ENCODE measurements at regions not wholly inside any gene's neighbourhood (a gene's known extent, or its start where the extent isn't known, plus 50 kb on each side); places are given as distances from the start of the nearest gene placed in this dataset.

- Mint-ChIP-seq H3K27me3 (ENCODE audit: insufficient read depth, unreplicated experiment) (no peaks in the 10 kb centered on the region), H3K27ac (ENCODE audit: unreplicated experiment) (no peak overlapping the region), H3K4me3 (ENCODE audit: unreplicated experiment) (peak overlapping the region; percentile 96), H3K36me3 (ENCODE audit: insufficient read depth, unreplicated experiment) (no peaks in the 10 kb centered on the region), H3K4me1 (ENCODE audit: low read depth, unreplicated experiment) (peaks cover 38% of the 10 kb centered on the region), H3K9me3 (ENCODE audit: unreplicated experiment) (no peaks in the 10 kb centered on the region)
- no TSS peak for BruUV-seq (replicated peaks)
- intact Hi-C loops (cut with micrococcal nuclease; ENCODE audit: unreplicated experiment): no loop called here
- Histone ChIP-seq H3K4me1 (peaks cover 20% of the 10 kb centered on the region), H3K9me3 (no peaks in the 10 kb centered on the region), H3K4me3 (ENCODE audit: low read depth, low read length) (peak overlapping the region; percentile 53), H3K36me3 (ENCODE audit: control insufficient read depth, insufficient read depth, low read length) (no peaks in the 10 kb centered on the region), H3K27me3 (replicated peaks; ENCODE audit: control insufficient read depth, insufficient read depth, low read length) (no peaks in the 10 kb centered on the region)
- CTCF ChIA-PET: interaction anchor here (1.4 to 2.9 kb wide), 3 partner anchors 12 to 30 kb away, joined by 9 to 24 read pairs (median 15); no protein-coding TSS in a partner anchor
- no peak for DNase-seq
- TF ChIP-seq CTCF (IDR thresholded peaks at IDR 0.05; ENCODE audit: insufficient read depth in 1 of 2, low read depth in 1 of 2, low read length in 1 of 2, severe bottlenecking in 1 of 2, unreplicated experiment in 1 of 2): no peak
- POLR2A ChIA-PET: no interaction called here
Observed at GRCh38 chr14:106843386-106843785, 1317.0 kb downstream of the TMEM121 start.

DNA sequence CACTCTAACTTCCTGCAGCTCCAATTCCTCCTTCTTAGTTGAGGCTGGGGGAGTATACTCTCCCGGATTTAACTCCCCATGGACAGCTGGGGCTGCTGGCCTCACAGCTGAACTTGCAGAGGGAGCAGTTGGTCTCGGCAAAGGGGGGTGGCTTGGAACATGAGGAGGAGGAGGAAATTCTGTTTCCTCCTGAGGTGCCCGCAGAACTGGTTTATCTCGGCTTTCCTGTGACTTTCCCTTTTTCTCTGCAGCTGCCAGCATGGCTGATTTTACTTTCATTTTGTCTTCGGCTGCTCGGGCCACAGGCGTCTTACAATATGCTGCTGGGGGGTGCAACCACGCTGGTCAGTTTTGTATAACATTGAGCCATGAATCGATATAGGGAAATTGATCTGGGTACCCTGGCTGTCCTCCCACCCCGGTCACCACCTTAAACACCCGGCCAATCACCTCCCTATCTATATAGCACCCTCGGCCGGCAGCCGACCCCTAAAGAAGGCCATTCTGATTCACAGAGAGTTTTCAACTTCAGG, 1317.6 kb downstream of the TMEM121 start:
- TSS peak; percentile 59 for BruUV-seq (replicated peaks)
- peaks cover 26% of the 10 kb centered on the region for H3K4me1 ChIP-seq
- no peaks in the 10 kb centered on the region for H3K27me3 Mint-ChIP-seq (ENCODE audit: insufficient read depth, unreplicated experiment)
- H3K36me3 Mint-ChIP-seq (ENCODE audit: insufficient read depth, unreplicated experiment): no peaks in the 10 kb centered on the region
- ChIA-PET CTCF (interaction anchor here (1.4 to 2.9 kb wide), 2 partner anchors 13 to 29 kb away, joined by 15 to 24 read pairs; no protein-coding TSS in a partner anchor), POLR2A (no interaction called here)
- intact Hi-C loops (cut with micrococcal nuclease; ENCODE audit: unreplicated experiment): no loop called here
- TF ChIP-seq CTCF (IDR thresholded peaks at IDR 0.05; ENCODE audit: insufficient read depth in 1 of 2, low read depth in 1 of 2, low read length in 1 of 2, severe bottlenecking in 1 of 2, unreplicated experiment in 1 of 2): no peak
- H3K9me3 Mint-ChIP-seq (ENCODE audit: unreplicated experiment): no peaks in the 10 kb centered on the region
- H3K4me3 Mint-ChIP-seq (ENCODE audit: unreplicated experiment): peak overlapping the region; percentile 96
- H3K4me1 Mint-ChIP-seq (ENCODE audit: low read depth, unreplicated experiment): peaks cover 39% of the 10 kb centered on the region
- H3K4me3 ChIP-seq (ENCODE audit: low read depth, low read length): peak overlapping the region; percentile 53
- H3K9me3 ChIP-seq: no peaks in the 10 kb centered on the region
- H3K27me3 ChIP-seq (replicated peaks; ENCODE audit: control insufficient read depth, insufficient read depth, low read length): no peaks in the 10 kb centered on the region
- no peaks in the 10 kb centered on the region for H3K36me3 ChIP-seq (ENCODE audit: control insufficient read depth, insufficient read depth, low read length)
- peak; percentile 32 to 47 for DNase-seq
- H3K27ac Mint-ChIP-seq (ENCODE audit: unreplicated experiment): peak overlapping the region; percentile 80

GRCh38 chr14:106844608-106845285, 1318.4 kb downstream of the TMEM121 start:
- Histone ChIP-seq H3K27me3 (replicated peaks; ENCODE audit: control insufficient read depth, insufficient read depth, low read length) (no peaks in the 10 kb centered on the region), H3K4me1 (peaks cover 26% of the 10 kb centered on the region), H3K4me3 (ENCODE audit: low read depth, low read length) (peak overlapping the region; percentile 53), H3K36me3 (ENCODE audit: control insufficient read depth, insufficient read depth, low read length) (no peaks in the 10 kb centered on the region), H3K9me3 (no peaks in the 10 kb centered on the region)
- Mint-ChIP-seq H3K36me3 (ENCODE audit: insufficient read depth, unreplicated experiment) (no peaks in the 10 kb centered on the region), H3K4me1 (ENCODE audit: low read depth, unreplicated experiment) (peaks cover 39% of the 10 kb centered on the region), H3K4me3 (ENCODE audit: unreplicated experiment) (peak overlapping the region; percentile 96), H3K27ac (ENCODE audit: unreplicated experiment) (peak overlapping the region; percentile 80), H3K9me3 (ENCODE audit: unreplicated experiment) (no peaks in the 10 kb centered on the region), H3K27me3 (ENCODE audit: insufficient read depth, unreplicated experiment) (no peaks in the 10 kb centered on the region)
- BruUV-seq (replicated peaks): no TSS peak
- intact Hi-C loops (cut with micrococcal nuclease; ENCODE audit: unreplicated experiment): loop anchor here (1.0 kb wide), 1 partner anchor 28 kb away; no protein-coding TSS in a partner anchor
- POLR2A ChIA-PET: no interaction called here
- CTCF ChIA-PET: interaction anchor here (1.4 to 2.9 kb wide), 2 partner anchors 14 to 28 kb away, joined by 15 to 24 read pairs; no protein-coding TSS in a partner anchor
- no peak for TF ChIP-seq CTCF (IDR thresholded peaks at IDR 0.05; ENCODE audit: insufficient read depth in 1 of 2, low read depth in 1 of 2, low read length in 1 of 2, severe bottlenecking in 1 of 2, unreplicated experiment in 1 of 2)
- DNase-seq: peak; percentile 55 to 76
